ENCODE measurements at regions not wholly inside any gene's neighbourhood (a gene's known extent, or its start where the extent isn't known, plus 50 kb on each side); places are given as distances from the start of the nearest gene placed in this dataset.
A peak's percentile ranks its signal among the peaks of the same experiment; 100 is the strongest.

DNA sequence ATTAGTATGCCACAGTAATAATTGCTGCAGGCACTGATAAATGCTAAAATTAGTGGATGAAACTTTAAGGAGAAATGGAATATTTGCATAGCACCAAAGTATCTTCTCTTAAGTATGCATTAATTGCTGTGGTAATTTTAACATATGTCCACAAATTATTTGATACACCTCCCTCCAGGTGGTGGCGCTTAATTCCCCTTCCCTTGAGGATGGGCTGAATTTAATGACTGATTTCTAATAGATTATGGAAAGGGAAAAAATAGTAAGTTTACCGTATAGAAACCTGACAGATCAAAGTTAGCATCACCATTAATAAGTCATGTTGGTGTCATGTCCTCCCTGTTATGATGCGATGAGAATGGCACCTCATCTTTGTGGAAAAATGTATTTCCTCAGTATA, 519.2 kb downstream of the TFEC start:
- no peaks in the 10 kb centered on the region for H3K4me1 Mint-ChIP-seq
- no peak overlapping the region for H3K27ac Mint-ChIP-seq
- peaks cover 4% of the 10 kb centered on the region for H3K27me3 Mint-ChIP-seq (ENCODE audit: low read depth, poor library complexity)
- no peaks in the 10 kb centered on the region for H3K36me3 Mint-ChIP-seq (ENCODE audit: low read depth)
- H3K4me3 Mint-ChIP-seq: no peak overlapping the region
- TF ChIP-seq, protein P1, sequence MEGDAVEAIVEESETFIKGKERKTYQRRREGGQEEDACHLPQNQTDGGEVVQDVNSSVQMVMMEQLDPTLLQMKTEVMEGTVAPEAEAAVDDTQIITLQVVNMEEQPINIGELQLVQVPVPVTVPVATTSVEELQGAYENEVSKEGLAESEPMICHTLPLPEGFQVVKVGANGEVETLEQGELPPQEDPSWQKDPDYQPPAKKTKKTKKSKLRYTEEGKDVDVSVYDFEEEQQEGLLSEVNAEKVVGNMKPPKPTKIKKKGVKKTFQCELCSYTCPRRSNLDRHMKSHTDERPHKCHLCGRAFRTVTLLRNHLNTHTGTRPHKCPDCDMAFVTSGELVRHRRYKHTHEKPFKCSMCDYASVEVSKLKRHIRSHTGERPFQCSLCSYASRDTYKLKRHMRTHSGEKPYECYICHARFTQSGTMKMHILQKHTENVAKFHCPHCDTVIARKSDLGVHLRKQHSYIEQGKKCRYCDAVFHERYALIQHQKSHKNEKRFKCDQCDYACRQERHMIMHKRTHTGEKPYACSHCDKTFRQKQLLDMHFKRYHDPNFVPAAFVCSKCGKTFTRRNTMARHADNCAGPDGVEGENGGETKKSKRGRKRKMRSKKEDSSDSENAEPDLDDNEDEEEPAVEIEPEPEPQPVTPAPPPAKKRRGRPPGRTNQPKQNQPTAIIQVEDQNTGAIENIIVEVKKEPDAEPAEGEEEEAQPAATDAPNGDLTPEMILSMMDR (IDR thresholded peaks at IDR 0.05): no peak
- no peaks in the 10 kb centered on the region for H3K9me3 Mint-ChIP-seq
- no peak for DNase-seq

DNA sequence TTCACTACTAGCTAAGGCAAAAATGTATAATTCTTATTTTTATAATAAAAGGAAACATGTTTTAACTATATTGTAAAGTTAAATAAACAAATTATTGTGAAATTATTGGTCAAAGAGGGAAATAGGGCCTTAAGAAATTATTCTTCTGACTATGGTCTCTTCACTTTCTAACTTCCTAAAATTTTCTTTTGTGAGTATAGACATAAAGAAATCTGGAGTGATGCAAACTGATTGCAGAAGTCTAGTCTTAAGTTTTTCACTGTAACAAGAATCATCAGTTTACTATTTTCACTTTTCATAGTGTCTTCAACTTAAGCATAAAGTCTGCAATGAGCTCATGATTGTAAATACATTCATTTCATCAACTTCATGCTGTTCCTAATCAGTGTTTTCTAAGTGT, 525.4 kb downstream of the TFEC start:
- DNase-seq: no peak
- Mint-ChIP-seq H3K4me3 (no peak overlapping the region), H3K9me3 (no peaks in the 10 kb centered on the region), H3K4me1 (no peaks in the 10 kb centered on the region), H3K27ac (no peak overlapping the region), H3K36me3 (ENCODE audit: low read depth) (no peaks in the 10 kb centered on the region), H3K27me3 (ENCODE audit: low read depth, poor library complexity) (peaks cover 4% of the 10 kb centered on the region)
- TF ChIP-seq, protein P1 (IDR thresholded peaks at IDR 0.05): no peak

DNA sequence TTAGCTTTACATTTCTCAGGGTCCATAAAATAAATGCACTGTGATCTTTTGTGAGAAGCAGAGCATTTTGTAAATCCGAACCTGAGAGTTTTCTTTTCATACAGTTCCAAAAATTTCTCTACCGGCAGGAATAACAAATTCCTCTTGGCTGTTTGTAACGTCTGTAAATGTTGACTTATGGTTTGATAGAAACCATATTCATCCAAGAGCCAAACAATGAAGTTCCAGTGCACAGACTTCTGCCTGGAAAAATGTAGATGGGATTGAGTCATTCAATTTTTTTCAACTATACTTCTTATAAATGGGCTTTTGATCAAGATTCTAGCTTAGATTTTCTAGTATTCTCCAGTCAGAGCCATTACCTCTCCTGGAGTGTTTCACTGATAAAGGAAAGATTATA, 530.6 kb downstream of the TFEC start:
- TF ChIP-seq, protein P1 (IDR thresholded peaks at IDR 0.05): no peak
- no peaks in the 10 kb centered on the region for H3K9me3 Mint-ChIP-seq
- peaks cover 4% of the 10 kb centered on the region for H3K4me1 Mint-ChIP-seq
- H3K4me3 Mint-ChIP-seq: no peak overlapping the region
- H3K27me3 Mint-ChIP-seq (ENCODE audit: low read depth, poor library complexity): no peaks in the 10 kb centered on the region
- H3K36me3 Mint-ChIP-seq (ENCODE audit: low read depth): no peaks in the 10 kb centered on the region
- no peak for DNase-seq
- no peak overlapping the region for H3K27ac Mint-ChIP-seq

DNA sequence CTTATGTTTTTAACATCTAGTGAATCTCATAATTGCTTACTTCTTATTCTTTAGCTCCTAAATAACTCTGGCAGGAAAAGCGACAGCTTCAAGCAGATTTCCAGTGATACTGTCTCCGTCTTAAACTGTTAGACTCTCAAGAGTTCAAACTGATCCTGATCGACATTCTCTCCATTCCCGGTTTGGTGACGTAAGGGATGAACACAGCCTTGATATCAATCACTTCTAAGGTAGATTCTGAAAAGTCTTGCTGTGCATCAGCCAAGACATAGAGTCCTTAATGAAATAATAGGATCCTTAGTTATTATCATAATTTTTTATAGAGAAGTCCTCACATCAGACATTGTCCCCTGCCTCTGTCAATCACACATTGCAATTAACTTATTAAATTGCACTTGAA, 534.6 kb downstream of the TFEC start:
- no peak for DNase-seq
- H3K27ac Mint-ChIP-seq: no peak overlapping the region
- TF ChIP-seq, protein P1 (IDR thresholded peaks at IDR 0.05): no peak
- H3K36me3 Mint-ChIP-seq (ENCODE audit: low read depth): no peaks in the 10 kb centered on the region
- peaks cover 15% of the 10 kb centered on the region for H3K4me1 Mint-ChIP-seq
- H3K9me3 Mint-ChIP-seq: no peaks in the 10 kb centered on the region
- H3K27me3 Mint-ChIP-seq (ENCODE audit: low read depth, poor library complexity): no peaks in the 10 kb centered on the region
- no peak overlapping the region for H3K4me3 Mint-ChIP-seq

DNA sequence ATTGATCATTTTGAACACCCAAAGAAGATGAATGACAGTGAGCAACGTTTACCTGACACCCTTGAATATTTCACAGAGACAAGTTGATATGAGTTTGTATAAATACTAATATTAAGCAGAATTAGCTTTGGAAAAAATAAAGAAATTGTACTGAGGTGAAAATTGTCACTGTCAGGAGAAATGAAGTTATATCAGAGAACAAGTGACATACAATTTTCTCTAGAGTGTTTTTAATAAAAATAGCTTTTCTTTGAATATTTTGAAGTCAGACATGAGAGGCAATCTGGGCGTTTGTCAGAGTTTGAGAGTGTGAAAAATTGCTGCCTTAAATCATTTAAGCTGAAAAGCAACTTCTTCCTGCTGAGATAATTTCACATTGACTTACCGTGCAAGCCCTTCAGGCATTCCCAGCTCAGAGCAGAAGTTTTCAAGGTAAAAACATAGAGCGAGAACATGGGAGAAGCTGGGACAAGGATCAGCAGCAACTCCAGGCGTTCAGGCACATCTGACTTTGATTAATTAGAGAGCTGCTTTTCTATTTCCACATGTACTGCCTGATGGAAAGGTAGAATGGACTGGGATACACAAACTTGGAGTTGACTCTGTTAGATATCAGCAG, 535.9 kb downstream of the TFEC start:
- DNase-seq: no peak
- Mint-ChIP-seq H3K4me3 (no peak overlapping the region), H3K27ac (peak overlapping the region; percentile 61), H3K27me3 (ENCODE audit: low read depth, poor library complexity) (no peaks in the 10 kb centered on the region), H3K36me3 (ENCODE audit: low read depth) (no peaks in the 10 kb centered on the region), H3K4me1 (peaks cover 15% of the 10 kb centered on the region), H3K9me3 (no peaks in the 10 kb centered on the region)
- TF ChIP-seq, protein P1 (IDR thresholded peaks at IDR 0.05): no peak

DNA sequence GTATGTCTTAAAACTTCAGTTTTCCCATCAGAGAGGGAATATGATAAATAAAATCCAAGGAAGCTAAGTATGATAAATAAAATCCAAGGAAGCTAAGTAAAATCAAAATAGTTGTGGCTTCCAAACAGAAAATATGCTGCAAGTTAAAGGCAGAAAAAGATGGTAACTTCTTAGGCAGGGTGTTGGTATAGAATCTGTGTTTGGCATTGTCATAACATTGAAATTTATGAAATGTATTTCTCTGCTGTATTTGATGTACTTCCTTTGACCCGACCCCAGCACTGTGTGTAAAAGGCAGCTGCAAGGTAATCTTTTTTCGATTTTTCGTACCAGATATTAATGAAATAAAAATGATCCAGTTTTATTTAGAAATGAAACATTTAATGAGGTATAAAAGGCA, 537.2 kb downstream of the TFEC start:
- Mint-ChIP-seq H3K27me3 (ENCODE audit: low read depth, poor library complexity) (no peaks in the 10 kb centered on the region), H3K36me3 (ENCODE audit: low read depth) (no peaks in the 10 kb centered on the region), H3K4me3 (no peak overlapping the region), H3K9me3 (no peaks in the 10 kb centered on the region), H3K4me1 (peaks cover 15% of the 10 kb centered on the region), H3K27ac (no peak overlapping the region)
- no peak for DNase-seq
- TF ChIP-seq, protein P1 (IDR thresholded peaks at IDR 0.05): no peak

Measured in nephron progenitor cell (in vitro differentiated cells).